SK-N-SH (cell line): ENCODE measurements at regions not wholly inside any gene's neighbourhood (a gene's known extent, or its start where the extent isn't known, plus 50 kb on each side); places are given as distances from the start of the nearest gene placed in this dataset.

ENCODE experiments used
- CTCF ChIA-PET: fragments of 300-600, 350-600 bp; formaldehyde crosslinking; extraction: SDS; loops from one replicate; lab custom pipeline; 2021; lab: Yijun Ruan, JAX
- POLR2A ChIA-PET: fragments of 350-600 bp; sonication (Branson Sonifier 250); formaldehyde crosslinking; extraction: SDS; loops from one replicate; lab custom pipeline; 2020; ENCODE audit warnings: antibody characterized with exemption, inconsistent platforms; lab: Yijun Ruan, JAX
- DNase-seq: peaks from one replicate; pipeline ENCODE4 v3.0.0; 2012
- H2AFZ ChIP-seq: fragments of 200-600 bp; sonication (generic); 2 replicates; pipeline ENCODE4 v1.8.1; 2016; ENCODE audit warnings: antibody characterized with exemption, mild to moderate bottlenecking, low read depth
- H3F3A ChIP-seq: fragments of 200-600 bp; sonication (generic); replicated peaks from 2 replicates; pipeline ENCODE3; 2016; ENCODE audit warnings: antibody characterized with exemption, mild to moderate bottlenecking; ENCODE audit not compliant: insufficient read depth
- H3K27ac ChIP-seq, 2 experiments: fragments of 200-500 bp in 1 of 2; fragments of 200-600 bp in 1 of 2; sonication (Bioruptor generic) in 1 of 2; sonication (generic), shearing (Covaris generic) in 1 of 2; 2 replicates each; pipeline versions ENCODE4 v1.5.1 to v1.6.1; 2014 to 2016; ENCODE audit warnings: low read depth in 2 of 2, inconsistent platforms in 1 of 2, low read length in 1 of 2, mild to moderate bottlenecking in 1 of 2, mixed read lengths in 1 of 2
- H3K27me3 ChIP-seq: fragments of 200-600 bp; sonication (generic), shearing (Covaris generic); 2 replicates; pipeline ENCODE4 v1.6.1; 2016; ENCODE audit warnings: mixed run types; ENCODE audit not compliant: insufficient read depth
- H3K36me3 ChIP-seq, 2 experiments: fragments of 200-500 bp in 1 of 2; fragments of 200-600 bp in 1 of 2; sonication (Bioruptor generic) in 1 of 2; sonication (generic) in 1 of 2; replicated peaks in 1 of 2; 2 replicates each; pipeline versions ENCODE3 to v1.5.1; 2014 to 2016; ENCODE audit warnings: low read length in 1 of 2, mild to moderate bottlenecking in 1 of 2; ENCODE audit not compliant: insufficient read depth in 2 of 2, control insufficient read depth in 1 of 2
- H3K4me1 ChIP-seq, 2 experiments: fragments of 200-500 bp in 1 of 2; fragments of 200-600 bp in 1 of 2; sonication (Bioruptor generic) in 1 of 2; sonication (generic), shearing (Covaris generic) in 1 of 2; 2 replicates each; pipeline versions ENCODE4 v1.5.1 to v1.6.1; 2014 to 2016; ENCODE audit warnings: low read depth in 1 of 2, low read length in 1 of 2, mixed run types in 1 of 2; ENCODE audit not compliant: insufficient read depth in 2 of 2, control insufficient read depth in 1 of 2
- H3K4me2 ChIP-seq: fragments of 200-600 bp; sonication (generic), shearing (Covaris generic); 2 replicates; pipeline ENCODE4 v1.6.1; 2017; ENCODE audit warnings: mixed run types
- H3K4me3 ChIP-seq, 2 experiments: fragments of 200-500 bp in 1 of 2; fragments of 200-600 bp in 1 of 2; sonication (Bioruptor generic) in 1 of 2; sonication (generic), shearing (Covaris generic) in 1 of 2; 2 replicates each; pipeline versions ENCODE4 v1.5.1 to v1.8.1; 2014 to 2016; ENCODE audit warnings: low read depth in 2 of 2, inconsistent platforms in 1 of 2, low read length in 1 of 2, mild to moderate bottlenecking in 1 of 2, mixed read lengths in 1 of 2, moderate library complexity in 1 of 2
- H3K79me2 ChIP-seq: fragments of 200-600 bp; sonication (generic); 2 replicates; pipeline ENCODE4 v1.8.1; 2017; ENCODE audit warnings: mild to moderate bottlenecking; ENCODE audit not compliant: insufficient read depth
- H3K9ac ChIP-seq: fragments of 200-600 bp; sonication (generic); 2 replicates; pipeline ENCODE4 v1.6.1; 2017; ENCODE audit warnings: mixed run types
- H3K9me2 ChIP-seq: fragments of 200-600 bp; sonication (generic); 2 replicates; pipeline ENCODE4 v1.6.1; 2017; ENCODE audit warnings: mixed run types
- H3K9me3 ChIP-seq: fragments of 200-600 bp; sonication (generic); 2 replicates; pipeline ENCODE4 v1.6.1; 2017; ENCODE audit warnings: mixed run types, mild to moderate bottlenecking, moderate library complexity
- H4K20me1 ChIP-seq: fragments of 200-600 bp; sonication (generic); 2 replicates; pipeline ENCODE4 v1.6.1; 2017; ENCODE audit warnings: mild to moderate bottlenecking, mixed run types; ENCODE audit not compliant: insufficient read depth
- ELF1 ChIP-seq: IDR thresholded peaks from 2 replicates; pipeline ENCODE4 v1.4.0; 2012
- FOXJ3 ChIP-seq: sonication (generic); formaldehyde crosslinking; IDR thresholded peaks from 2 replicates; pipeline ENCODE4 v1.5.1; 2020; ENCODE audit warnings: mild to moderate bottlenecking, missing genetic modification reagents
- FOXM1 ChIP-seq: IDR thresholded peaks from 2 replicates; pipeline ENCODE4 v1.4.0; 2012; ENCODE audit warnings: low read depth, mild to moderate bottlenecking
- GABPA ChIP-seq: IDR thresholded peaks from 2 replicates; pipeline ENCODE4 v1.4.0; 2012; ENCODE audit warnings: low read depth, mild to moderate bottlenecking
- GATA2 ChIP-seq: sonication (generic); formaldehyde crosslinking; IDR thresholded peaks from 2 replicates; pipeline ENCODE4 v1.5.0; 2020; ENCODE audit warnings: mild to moderate bottlenecking, missing genetic modification reagents
- IRF3 ChIP-seq: fragments of 150-350 bp; IDR thresholded peaks from 2 replicates; pipeline ENCODE4 v1.6.1; 2016; ENCODE audit warnings: mild to moderate bottlenecking, low read depth, low read length
- MAX ChIP-seq: IDR thresholded peaks from 2 replicates; pipeline ENCODE4 v1.4.0; 2012; ENCODE audit warnings: low read depth
- MEF2A ChIP-seq: IDR thresholded peaks from 2 replicates; pipeline ENCODE4 v1.4.0; 2012; ENCODE audit warnings: low read depth, borderline replicate concordance
- NFIC ChIP-seq: IDR thresholded peaks from 2 replicates; pipeline ENCODE4 v1.4.0; 2012; ENCODE audit warnings: borderline replicate concordance
- NRF1 ChIP-seq: IDR thresholded peaks from 2 replicates; pipeline ENCODE4 v1.6.1; 2012; ENCODE audit warnings: low read depth, mild to moderate bottlenecking, low read length
- PBX3 ChIP-seq: IDR thresholded peaks from 2 replicates; pipeline ENCODE4; 2012
- RCOR1 ChIP-seq: fragments of 150-350 bp; IDR thresholded peaks from 2 replicates; pipeline ENCODE4 v1.6.1; 2017; ENCODE audit warnings: antibody characterized with exemption, low read length
- REST ChIP-seq: IDR thresholded peaks from 2 replicates; pipeline ENCODE4 v1.6.1; 2012; ENCODE audit warnings: mild to moderate bottlenecking, low read depth, low read length, moderate library complexity
- RFX5 ChIP-seq: IDR thresholded peaks from 2 replicates; pipeline ENCODE4 v1.6.1; 2012; ENCODE audit warnings: mild to moderate bottlenecking, improper control_type of control experiment, low read length
- RXRA ChIP-seq: IDR thresholded peaks from 2 replicates; pipeline ENCODE4 v1.4.0; 2012; ENCODE audit warnings: low read depth, mild to moderate bottlenecking, borderline replicate concordance
- SIN3A ChIP-seq: IDR thresholded peaks from 2 replicates; pipeline ENCODE4 v1.6.1; 2012; ENCODE audit warnings: low read depth, mild to moderate bottlenecking, low read length, moderate library complexity, borderline replicate concordance
- SMC3 ChIP-seq: IDR thresholded peaks from 2 replicates; pipeline ENCODE4 v1.6.1; 2012; ENCODE audit warnings: low read depth, low read length, improper control_type of control experiment
- TAF1 ChIP-seq: IDR thresholded peaks from 2 replicates; pipeline ENCODE4 v1.6.1; 2012; ENCODE audit warnings: low read depth, mild to moderate bottlenecking, low read length, moderate library complexity, borderline replicate concordance
- TCF12 ChIP-seq: IDR thresholded peaks from 2 replicates; pipeline ENCODE4 v1.4.0; 2012
- ZBTB33 ChIP-seq: IDR thresholded peaks from 2 replicates; pipeline ENCODE4 v1.4.0; 2012; ENCODE audit warnings: low read depth, borderline replicate concordance
- WGBS: methylation state at CpG from one replicate; pipeline ENCODE4 v1.1.6; 2017; ENCODE audit warnings: low lambda C conversion rate; 5-methylcytosine and 5-hydroxymethylcytosine counted together

GRCh38 chr16:7044331-7044730, 288.3 kb upstream of the RBFOX1 start (continued):
- no peak for TF ChIP-seq PBX3
- no peak for TF ChIP-seq NRF1
- no peak for TF ChIP-seq FOXJ3 (CRISPR knock-in tag)
- no peak for TF ChIP-seq ZBTB33
- TF ChIP-seq FOXM1 = no peak
- no peak for TF ChIP-seq REST
- TF ChIP-seq GABPA = no peak

- Histone ChIP-seq H3K36me3 (no peaks in the 10 kb centered on the region), H3K9me3 (no peaks in the 10 kb centered on the region), H3K79me2 (no peaks in the 10 kb centered on the region), H3F3A (no peaks in the 10 kb centered on the region), H3K4me2 (no peak overlapping the region), H3K27ac (no peak overlapping the region), H3K9me2 (no peaks in the 10 kb centered on the region), H3K27me3 (no peaks in the 10 kb centered on the region), H3K9ac (no peak overlapping the region), H2AFZ (no peak overlapping the region), H3K4me1 (no peaks in the 10 kb centered on the region), H3K4me3 (no peak overlapping the region), H4K20me1 (no peaks in the 10 kb centered on the region)
- POLR2A ChIA-PET = no interaction called here
- no peak for TF ChIP-seq NFIC
- TF ChIP-seq MEF2A = no peak
- TF ChIP-seq SIN3A = no peak
- TF ChIP-seq TAF1 = no peak
- TF ChIP-seq GATA2 (CRISPR knock-in tag) = no peak
- TF ChIP-seq RCOR1 = no peak
- no peak for TF ChIP-seq RXRA
- no peak for TF ChIP-seq IRF3
- TF ChIP-seq MAX = no peak
- no peak for TF ChIP-seq TCF12
- no peak for TF ChIP-seq SMC3
- TF ChIP-seq RFX5 = no peak
- no peak for TF ChIP-seq ELF1
- WGBS = 7% methylated on average over 3 of the region's 4 CpGs
- no peak for DNase-seq
- CTCF ChIA-PET = interaction anchor here (2.6 kb wide), 1 partner anchor 13 kb away, joined by 9 read pairs; no protein-coding TSS in a partner anchor
Measured at GRCh38 chr16:7038475-7038874, 294.2 kb upstream of the RBFOX1 start.
